HuH-7 (cell line): ENCODE measurements at regions not wholly inside any gene's neighbourhood (a gene's known extent, or its start where the extent isn't known, plus 50 kb on each side); places are given as distances from the start of the nearest gene placed in this dataset.
"Not testable (repeated sequence)": the region's sequence is repeated elsewhere in the genome, so short reads cannot be mapped to it uniquely, and the experiment has no call there.

ENCODE experiments used
- DNase-seq: peaks from one replicate; pipeline ENCODE4 v3.0.0; 2011; ENCODE audit warnings: low spot score

DNA sequence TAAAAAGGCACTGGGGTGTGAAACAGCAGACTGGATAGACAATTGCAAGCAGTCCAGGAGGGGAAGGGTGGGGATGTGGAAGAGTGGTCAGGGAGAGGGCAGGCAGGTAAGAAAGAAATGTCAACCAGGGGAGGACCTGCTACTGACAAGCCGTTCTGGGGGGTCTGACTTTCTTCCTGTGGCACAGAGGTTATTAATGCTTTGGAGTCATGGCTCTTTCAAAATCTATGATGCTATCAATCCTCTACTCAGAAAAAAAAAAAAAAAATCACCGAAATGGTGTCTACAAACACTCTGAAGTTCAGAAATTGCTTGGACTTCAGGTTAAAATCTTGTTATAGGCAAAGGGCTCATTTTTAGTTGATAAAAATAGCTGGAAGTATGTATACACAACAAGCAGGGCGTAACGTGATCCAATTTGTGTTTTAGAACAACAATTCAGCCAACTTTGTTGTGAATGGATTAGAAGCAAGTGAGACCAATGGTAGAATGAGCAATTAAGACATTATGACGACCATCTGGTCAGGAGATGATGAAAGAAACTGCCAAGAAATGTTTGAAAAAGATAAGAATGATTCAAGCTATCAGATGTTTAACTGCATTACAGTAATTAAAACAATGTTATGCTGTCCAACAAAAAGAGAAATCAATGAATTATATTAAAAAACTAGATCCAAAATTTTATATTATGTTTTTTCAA lies 255.2 kb downstream of the DEPDC1B start:
- DNase-seq = no peak

- DNase-seq = no peak
Observed at GRCh38 chr5:60439552-60439951, 260.4 kb downstream of the DEPDC1B start.

- no peak for DNase-seq
Observed at GRCh38 chr5:60437308-60437707, 262.7 kb downstream of the DEPDC1B start.

- DNase-seq = no peak
Observed at GRCh38 chr5:60436518-60436917, 263.4 kb downstream of the DEPDC1B start.

DNA sequence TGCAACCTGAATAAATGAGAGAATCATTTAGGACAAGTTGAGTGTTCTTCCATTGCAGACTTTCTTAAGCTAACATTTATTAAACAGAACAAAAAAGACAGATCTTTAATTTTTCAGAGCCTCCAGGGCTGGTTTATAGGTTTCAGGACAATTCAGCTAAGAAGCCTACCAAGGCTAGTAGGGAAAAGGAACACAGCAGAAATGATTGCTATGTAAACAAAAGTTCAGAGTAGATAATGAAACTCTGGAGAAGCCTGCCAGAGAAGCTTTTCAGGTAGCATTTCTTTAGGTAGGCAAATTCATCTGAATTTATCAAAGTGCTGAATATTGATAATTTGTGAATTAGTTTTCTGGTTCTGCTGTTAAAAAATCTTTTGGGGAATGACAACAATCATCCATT lies 264.2 kb downstream of the DEPDC1B start:
- DNase-seq = no peak

DNA sequence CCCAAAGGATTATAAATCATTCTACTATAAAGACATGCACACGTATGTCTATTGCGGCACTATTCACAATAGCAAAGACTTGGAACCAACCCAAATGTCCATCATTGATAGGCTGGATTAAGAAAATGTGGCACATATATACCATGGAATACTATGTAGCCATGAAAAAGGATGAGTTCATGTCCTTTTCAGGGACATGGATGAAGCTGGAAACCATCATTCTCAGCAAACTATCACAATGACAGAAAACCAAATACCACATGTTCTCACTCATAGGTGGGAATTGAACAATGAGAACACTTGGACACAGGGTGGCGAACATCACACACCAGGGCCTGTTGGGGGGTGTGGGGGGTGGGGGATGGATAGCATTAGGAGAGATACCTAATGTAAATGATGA lies 273.8 kb downstream of the DEPDC1B start:
- not testable (repeated sequence) for DNase-seq

GRCh38 chr5:60420773-60421172 lies 279.2 kb downstream of the DEPDC1B start:
- not testable (repeated sequence) for DNase-seq

DNA sequence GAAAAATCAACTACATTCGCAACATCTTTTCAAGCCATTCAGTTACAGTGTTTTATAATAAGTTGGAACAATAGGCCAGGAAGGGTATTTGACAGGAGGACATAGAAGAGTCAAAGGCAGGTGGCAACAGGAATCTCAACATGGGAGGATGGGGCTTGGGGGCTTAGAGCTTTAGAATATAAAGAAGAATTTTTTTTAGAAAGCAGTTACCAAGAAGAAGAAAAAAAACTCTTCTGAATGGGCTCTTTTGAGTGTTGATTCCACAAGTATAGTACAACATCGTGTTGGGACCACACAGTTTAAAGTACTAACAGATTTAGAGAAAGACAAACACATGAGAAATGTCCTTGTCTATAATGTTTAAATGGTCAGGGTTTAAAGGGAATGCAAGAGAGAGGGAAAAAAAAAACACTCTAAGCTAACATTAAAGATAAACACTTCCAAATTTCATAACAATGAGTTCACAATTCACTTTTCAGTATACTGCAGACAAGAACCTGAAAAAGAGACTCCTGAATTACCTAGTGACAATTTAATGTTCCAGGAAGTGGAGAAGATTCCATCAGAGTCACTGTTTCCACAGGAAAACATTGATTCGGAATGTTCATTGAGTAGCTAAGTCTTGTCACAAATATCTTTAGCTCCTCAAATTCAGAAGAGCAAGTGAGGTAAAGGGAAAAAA lies 282.3 kb downstream of the DEPDC1B start:
- peak; percentile 33 for DNase-seq

DNA sequence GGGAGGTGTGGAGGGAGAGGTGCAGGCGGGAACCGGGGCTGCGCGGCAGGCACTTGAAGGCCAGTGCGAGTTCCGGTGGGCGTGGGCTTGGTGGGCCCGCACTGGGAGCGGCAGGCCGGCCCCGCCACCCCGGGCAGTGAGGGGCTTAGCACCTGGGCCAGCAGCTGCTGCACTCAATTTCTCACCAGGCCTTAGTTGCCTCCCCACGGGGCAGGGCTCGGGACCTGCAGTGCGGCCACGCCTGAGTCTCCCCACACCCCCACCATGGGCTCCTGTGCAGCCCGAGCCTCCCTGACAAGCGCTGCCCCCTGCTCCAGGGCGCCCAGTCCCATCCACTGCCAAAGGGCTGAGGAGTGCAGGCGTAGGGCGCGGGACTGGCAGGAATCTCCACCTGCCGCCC lies 284.5 kb downstream of the DEPDC1B start:
- no peak for DNase-seq

DNA sequence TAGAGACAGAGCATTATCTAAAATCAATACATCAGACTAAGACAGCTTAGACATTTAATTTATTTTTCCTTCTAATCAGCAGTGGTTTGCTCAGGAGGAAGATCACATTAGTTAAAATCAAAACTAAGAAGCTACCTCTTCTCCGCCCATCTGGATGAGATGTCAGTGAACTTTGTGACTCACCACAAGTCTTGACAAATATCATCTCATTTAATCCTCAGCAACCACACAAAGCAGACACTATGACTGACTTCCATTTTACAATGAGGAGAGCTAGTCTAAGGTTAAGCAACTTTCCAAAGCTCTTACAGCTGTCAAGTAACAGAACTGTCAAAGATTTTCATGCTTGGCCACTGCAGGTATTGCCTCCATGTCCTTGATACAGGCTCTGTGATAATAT lies 289.5 kb downstream of the DEPDC1B start:
- no peak for DNase-seq

DNA sequence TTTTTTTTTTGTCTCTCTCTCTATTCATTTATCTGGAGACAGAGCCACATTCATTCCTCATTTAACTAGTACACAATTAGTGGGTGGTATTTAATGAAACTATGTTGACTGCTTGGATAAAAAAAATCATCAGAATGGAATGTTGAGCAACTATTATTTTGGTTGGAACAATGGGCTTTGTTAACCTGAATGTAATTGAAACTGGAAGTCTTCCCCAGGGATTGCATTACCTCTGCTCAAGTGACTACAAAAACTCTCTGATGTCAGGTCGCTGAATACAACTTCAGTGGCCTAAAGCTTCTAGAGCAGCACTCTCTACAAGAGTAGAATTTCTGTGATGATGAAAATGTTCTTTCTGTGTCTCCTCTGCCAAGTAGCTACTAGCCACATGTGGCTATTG lies 295.8 kb downstream of the DEPDC1B start:
- DNase-seq = no peak

DNA sequence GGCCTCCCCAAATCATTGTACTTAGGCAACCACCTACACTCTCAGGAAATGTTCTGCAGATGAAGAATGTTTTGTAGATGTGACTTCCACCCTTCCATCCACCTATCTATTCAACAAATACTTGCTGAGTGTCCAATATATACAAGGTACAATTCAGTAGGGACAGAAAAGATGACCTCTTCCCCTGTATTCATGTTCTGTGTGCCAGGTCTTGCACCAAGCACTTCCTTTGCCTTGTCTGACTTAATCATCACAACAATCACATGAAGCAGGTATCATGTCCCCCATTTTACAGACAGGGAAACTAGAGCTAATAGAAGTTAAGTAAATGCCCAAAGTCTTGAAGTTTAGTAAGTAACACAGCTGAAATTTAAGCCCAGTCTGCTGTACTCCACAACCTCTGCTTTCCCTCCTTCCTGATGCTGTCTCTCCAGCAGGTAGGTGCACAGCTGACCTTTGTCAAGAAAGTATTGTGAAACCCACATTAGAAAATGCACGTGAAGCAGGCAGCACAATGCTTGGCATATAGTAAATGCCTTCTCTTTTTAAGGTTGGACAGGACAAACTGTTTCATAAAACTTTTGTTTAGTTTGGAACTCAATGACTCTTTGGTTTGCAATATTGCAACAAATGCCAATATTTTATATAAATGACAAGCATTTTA lies 296.5 kb downstream of the DEPDC1B start:
- peak; percentile 44 for DNase-seq

GRCh38 chr5:60402161-60402785 lies 297.7 kb downstream of the DEPDC1B start:
- DNase-seq = no peak

DNA sequence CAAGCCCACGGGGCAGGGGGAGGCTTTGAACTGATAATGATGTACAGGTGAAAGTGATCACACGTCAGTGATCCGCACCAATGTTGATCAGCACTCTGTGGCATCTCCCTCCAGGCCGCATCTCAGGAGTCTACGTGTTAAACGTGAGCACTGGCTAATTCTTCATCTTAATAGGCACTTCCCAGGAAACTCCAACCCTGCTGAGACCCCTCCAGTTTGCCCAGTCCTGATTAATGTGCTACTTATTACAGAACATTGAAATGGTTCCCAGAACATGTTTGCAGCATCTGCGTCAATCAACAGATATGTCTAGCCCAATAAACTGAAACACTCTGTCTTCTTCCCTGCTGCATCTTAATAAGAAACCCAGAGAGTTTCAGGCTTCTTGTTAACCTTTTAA lies 298.4 kb downstream of the DEPDC1B start:
- DNase-seq = no peak

DNA sequence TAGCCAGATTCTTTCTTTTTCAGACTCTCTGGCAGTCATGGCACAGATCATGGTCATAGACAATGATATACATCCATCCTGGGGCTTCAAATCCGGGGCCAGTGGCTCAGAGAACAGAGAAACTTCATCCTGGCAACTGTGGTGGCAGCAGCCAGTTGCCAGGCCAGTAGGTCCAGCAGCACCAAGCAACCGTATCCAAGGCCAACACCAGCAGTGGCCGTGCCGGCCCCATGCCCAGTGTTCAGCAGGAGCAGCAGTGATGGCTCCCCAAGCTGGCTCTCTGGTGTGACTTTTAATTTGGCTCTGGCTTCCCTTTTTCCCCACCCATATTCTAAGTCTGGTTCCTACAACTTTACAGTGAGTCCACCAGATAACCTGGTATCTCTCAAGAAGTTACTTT lies 300.5 kb downstream of the DEPDC1B start:
- no peak for DNase-seq

DNA sequence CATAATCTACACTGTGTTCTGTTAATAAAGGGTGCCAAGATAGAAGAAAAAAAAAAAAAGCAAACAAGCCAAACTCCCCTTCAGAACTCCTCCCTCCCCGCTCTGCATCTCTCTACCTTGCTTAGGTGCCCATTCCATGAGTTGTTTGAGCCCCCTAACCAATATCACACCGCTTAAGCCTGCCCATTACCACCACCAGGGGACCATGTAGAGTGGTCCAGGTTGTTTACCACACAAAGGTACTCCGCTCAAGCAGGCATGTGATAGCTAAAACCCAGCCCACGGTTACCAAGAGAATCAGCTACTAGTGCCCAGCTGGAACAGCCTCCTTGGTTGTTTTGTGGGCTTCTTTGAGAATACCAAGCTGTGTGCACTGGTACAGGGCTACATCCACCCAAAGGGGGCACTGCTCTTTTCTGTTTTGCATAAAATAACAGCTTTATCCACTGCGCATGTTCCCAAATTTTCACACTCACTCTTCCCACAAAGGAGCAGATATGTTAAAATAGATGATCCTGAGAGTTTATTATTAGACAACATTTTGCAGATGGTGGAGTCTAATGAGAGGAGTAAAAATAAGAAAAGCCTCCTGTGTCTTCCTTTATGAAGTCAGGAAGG lies 304.1 kb downstream of the DEPDC1B start:
- DNase-seq = no peak

GRCh38 chr5:60387051-60387440 lies 312.9 kb downstream of the DEPDC1B start:
- no peak for DNase-seq

DNA sequence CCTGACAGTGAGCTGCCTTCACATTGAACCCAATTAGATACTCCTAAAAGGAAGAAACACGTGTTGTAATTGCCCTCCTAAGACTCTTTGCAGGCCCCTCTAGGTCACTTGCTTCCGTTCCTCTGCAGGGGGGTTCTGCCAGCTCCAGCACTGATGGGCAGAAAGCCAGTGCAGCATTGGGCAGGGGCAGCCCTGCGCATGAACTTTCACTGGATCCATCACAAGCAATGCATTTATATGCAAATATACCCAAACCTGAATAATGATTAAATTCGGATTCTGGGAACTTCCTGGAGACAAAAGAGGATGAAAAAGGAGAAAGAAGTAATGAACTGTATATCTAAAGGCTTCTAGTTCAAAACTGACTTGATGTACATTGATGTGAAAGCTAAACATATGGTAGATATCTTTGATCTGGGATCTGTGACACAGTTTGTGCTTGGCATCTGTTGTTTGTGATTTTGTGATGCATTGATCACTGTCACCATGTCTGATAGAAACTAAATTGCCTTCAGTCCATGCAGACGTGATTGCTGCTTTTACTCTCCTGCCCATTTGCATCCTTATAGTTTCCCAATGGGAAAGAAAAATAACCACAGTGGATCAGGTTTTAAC lies 313.4 kb downstream of the DEPDC1B start:
- DNase-seq = no peak

DNA sequence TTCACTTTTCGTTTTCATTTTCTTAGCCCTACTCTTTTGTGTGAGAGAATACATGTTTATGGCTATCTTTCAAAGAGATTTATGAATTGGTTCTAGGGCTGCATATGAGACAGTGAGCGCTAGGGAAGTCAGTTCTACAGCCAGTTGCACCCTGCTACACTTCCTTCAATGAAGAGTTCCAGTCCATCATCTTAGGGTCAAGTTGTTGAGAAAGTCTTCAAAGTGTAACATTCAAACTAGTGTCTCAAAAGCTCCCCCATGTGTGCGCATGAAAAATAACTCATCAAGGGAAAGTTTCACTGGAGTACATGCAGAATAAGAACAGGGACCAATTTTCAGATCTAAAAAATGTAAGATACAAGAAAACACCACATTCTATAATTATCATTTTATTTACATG lies 317.2 kb downstream of the DEPDC1B start:
- peak; percentile 6 for DNase-seq

DNA sequence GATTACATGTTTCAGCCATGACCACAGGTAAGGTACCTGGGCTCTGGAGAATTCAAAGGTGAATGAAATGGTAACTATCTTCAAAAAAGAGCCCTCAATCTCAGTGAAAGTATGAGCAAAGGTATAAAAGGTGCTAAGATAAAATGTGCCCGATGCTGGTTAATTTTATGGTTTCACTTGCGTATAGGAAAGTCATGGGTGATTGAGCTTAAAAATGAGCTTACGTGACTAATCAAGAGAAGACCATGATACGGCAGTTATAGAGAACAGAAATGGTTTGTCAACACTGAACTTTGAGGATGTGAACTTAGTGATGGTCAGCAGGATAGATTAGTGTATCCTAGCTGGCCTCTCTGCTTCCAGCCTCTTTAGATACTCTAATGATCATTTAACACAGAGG lies 320.1 kb downstream of the DEPDC1B start:
- no peak for DNase-seq

GRCh38 chr5:60377826-60378225 lies 322.1 kb downstream of the DEPDC1B start:
- DNase-seq = no peak

DNA sequence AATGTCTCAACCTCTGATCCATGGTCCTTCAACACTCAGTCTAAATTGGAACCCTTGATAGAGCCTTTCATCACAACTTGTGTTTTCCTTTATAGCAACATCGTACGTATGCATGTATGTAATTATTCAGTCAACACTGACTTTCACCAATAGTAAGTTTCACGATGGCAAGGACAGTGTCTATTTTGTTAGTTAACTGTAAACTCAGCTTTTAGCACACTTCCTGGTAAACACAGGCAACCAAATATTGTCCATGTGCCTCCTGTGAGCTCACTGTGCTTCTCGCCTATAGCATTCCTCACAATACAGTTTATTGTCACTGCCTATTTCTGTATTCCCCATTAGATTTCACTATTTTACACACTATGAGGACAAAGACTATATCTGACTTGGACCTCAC lies 323.1 kb downstream of the DEPDC1B start:
- no peak for DNase-seq
